ENCODE measurements at regions not wholly inside any gene's neighbourhood (a gene's known extent, or its start where the extent isn't known, plus 50 kb on each side); places are given as distances from the start of the nearest gene placed in this dataset.
A peak's percentile ranks its signal among the peaks of the same experiment; 100 is the strongest.

GRCh38 chr5:88388476-88389337, 120.1 kb upstream of the TMEM161B start:
- H3K4me2 ChIP-seq (ENCODE audit: low read depth, low read length) = no peak overlapping the region
- H3K4me3 ChIP-seq (replicated peaks in 1 of 3; ENCODE audit: insufficient read depth in 1 of 3, low read depth in 2 of 3, low read length in 3 of 3) = no peak overlapping the region
- H3K27ac ChIP-seq (ENCODE audit: extremely low read length, insufficient read depth, low read length) = no peak overlapping the region
- H3K4me1 ChIP-seq (ENCODE audit: insufficient read depth, low read length) = no peaks in the 10 kb centered on the region
- no peaks in the 10 kb centered on the region for H3K79me2 ChIP-seq (ENCODE audit: insufficient read depth, low read length)
- H3K27me3 ChIP-seq (ENCODE audit: control insufficient read depth in 1 of 2, insufficient read depth in 2 of 2, low read length in 2 of 2) = no peaks in the 10 kb centered on the region
- intact Hi-C loops (cut with micrococcal nuclease; ENCODE audit: unreplicated experiment) = no loop called here
- in situ Hi-C loops (cut with HindIII; ENCODE audit: extremely low pct_ligation_motif_present, low pct_unique_long_range_greater_than_20kb) = no loop called here
- no peak overlapping the region for H3K9ac ChIP-seq (ENCODE audit: insufficient read depth, low read depth, low read length)
- no peak overlapping the region for H2AFZ ChIP-seq (ENCODE audit: low read length)
- TF ChIP-seq MIXL1 (CRISPR knock-in tag; IDR thresholded peaks at IDR 0.05) = no peak
- TF ChIP-seq FOXK1 (CRISPR knock-in tag; IDR thresholded peaks at IDR 0.05; ENCODE audit: borderline replicate concordance, low read depth) = no peak
- TF ChIP-seq GMEB2 (CRISPR knock-in tag; IDR thresholded peaks at IDR 0.05; ENCODE audit: low read depth) = no peak
- no peak for TF ChIP-seq ZFP37 (CRISPR knock-in tag; IDR thresholded peaks at IDR 0.05; ENCODE audit: borderline replicate concordance)
- TF ChIP-seq SMC3 (IDR thresholded peaks at IDR 0.05; ENCODE audit: low read length) = no peak
- peak; percentile 19; the same call in 1 of the 2 replicates for TF ChIP-seq CEBPB (IDR thresholded peaks at IDR 0.05; ENCODE audit: borderline replicate concordance, low read depth, low read length)
- no peak for TF ChIP-seq KAT8 (CRISPR knock-in tag; IDR thresholded peaks at IDR 0.05)
- TF ChIP-seq PRDM4 (CRISPR knock-in tag; IDR thresholded peaks at IDR 0.05; ENCODE audit: borderline replicate concordance) = no peak
- no peak for TF ChIP-seq ZNF382 (CRISPR knock-in tag; IDR thresholded peaks at IDR 0.05; ENCODE audit: borderline replicate concordance)
- no peaks in the 10 kb centered on the region for H3K9me3 ChIP-seq (ENCODE audit: low read length)
- POLR2A ChIA-PET = no interaction called here
- DNase-seq (ENCODE audit: low spot score) (no peak), ATAC-seq (no peak), FAIRE-seq (no peak)
- CTCF ChIA-PET (ENCODE audit: low intra/inter-chr PET ratio, low total read pairs) = no interaction called here
- H4K20me1 ChIP-seq (ENCODE audit: insufficient read depth, low read length) = no peaks in the 10 kb centered on the region
- BruUV-seq (replicated peaks) = no TSS peak
- no peaks in the 10 kb centered on the region for H3K36me3 ChIP-seq (replicated peaks in 1 of 2; ENCODE audit: control insufficient read depth in 1 of 2, insufficient read depth in 2 of 2, low read length in 2 of 2)
- 19% methylated on average over 7 of the region's 7 CpGs for WGBS (ENCODE audit: low lambda C conversion rate)
